NCI-H146 treated with DMSO at 0.1 percent for 48 hours (cell line): ENCODE measurements at regions not wholly inside any gene's neighbourhood (a gene's known extent, or its start where the extent isn't known, plus 50 kb on each side); places are given as distances from the start of the nearest gene placed in this dataset.
"Not testable (repeated sequence)": the region's sequence is repeated elsewhere in the genome, so short reads cannot be mapped to it uniquely, and the experiment has no call there.

Experiments
- DNase-seq: peaks from one replicate; lab custom pipeline; 2025; ENCODE audit not compliant: unreplicated experiment; lab: John Stamatoyannopoulos, UW

DNA sequence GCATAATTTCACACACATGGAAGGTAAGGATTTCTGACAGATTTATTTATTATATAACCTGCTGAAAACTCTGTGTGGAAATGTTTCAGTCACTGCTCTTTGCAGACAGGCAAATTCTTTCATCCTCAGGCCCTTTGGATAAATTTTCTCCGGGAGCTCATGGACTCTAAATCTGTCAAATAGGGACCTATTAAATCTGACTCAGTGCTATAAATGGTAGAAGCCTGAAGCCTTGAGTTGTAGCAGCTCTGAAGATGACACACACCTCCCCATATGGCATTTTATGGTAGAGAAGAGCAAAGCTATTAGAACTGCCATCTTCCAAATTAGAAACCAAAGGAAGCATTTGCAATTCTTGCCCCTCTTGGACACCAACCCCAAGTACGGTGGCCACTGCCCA, 808.7 kb downstream of the XPNPEP1 start:
- DNase-seq: no peak

DNA sequence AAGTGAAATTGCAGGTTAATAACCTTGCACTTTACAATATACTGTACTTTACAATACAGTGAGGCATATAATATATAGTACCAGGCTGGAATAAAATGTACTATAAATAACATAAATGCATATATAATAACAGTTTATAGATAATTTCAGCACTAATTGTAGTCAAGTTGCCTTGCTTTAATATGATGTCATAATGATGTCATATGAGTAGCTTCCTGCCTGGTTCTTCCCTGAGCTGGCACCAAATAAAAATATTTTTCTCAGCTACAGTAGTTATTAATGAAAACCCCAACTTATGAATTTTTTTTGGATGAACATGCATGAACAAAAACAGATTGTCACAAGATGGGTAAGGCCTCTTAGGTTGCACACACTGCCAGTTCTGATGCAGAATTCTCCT, 816.7 kb downstream of the XPNPEP1 start:
- DNase-seq: no peak

DNA sequence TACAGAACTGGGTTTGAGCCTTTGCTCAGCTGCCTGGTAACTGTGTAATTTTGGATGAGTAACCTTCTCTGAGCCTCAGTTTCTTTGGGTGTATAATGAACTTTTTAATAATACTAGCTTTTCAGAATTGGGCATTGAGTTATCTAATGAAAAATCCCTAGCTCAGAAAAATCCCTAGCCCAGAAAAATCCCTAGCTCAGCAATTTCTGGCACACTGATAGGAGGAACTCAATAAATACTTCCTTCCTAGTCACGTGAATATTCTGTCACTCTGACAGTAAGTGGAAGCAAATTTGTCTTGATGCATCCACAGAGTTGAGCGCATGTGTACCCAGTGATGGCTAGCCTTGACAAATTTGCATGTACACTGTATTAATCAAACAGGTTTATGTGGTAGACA, 817.6 kb downstream of the XPNPEP1 start:
- DNase-seq: no peak

DNA sequence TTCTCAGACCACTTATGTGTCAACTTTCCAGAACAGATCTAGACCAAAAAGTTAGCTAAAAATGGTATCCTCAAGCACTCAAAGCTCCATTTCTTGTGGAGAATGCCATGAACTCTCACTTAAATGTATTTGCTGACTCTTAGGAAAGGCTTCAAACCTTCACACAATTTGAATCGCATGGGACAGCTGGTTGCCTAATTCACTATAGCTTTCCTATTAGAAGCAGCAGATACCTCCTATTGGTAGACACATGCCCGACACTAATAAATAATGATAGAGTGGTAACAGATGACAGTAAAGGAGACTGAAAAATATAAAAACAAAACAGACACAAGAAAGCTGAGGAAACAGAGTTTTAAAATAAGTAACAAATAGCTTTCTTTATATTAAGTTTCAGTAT, 818.5 kb downstream of the XPNPEP1 start:
- no peak for DNase-seq

DNA sequence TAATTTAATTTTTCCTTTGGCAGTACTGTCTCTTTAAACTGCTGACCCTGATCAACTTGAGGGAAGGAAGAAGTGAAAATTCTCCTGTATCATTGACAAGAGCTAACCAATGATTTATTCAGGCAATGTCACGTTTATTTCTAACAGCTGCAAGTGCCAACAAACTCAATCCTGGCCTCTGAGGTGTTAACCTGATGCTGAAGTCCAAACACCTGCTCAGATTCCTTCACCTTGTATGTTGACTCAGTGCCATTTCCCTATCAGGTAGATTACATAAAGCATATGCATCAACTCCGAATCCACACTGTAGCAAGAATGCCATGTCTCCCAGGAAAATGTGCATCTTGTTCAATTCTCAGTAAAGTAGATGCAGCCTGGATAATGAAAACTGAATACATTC, 820.0 kb downstream of the XPNPEP1 start:
- DNase-seq: no peak

DNA sequence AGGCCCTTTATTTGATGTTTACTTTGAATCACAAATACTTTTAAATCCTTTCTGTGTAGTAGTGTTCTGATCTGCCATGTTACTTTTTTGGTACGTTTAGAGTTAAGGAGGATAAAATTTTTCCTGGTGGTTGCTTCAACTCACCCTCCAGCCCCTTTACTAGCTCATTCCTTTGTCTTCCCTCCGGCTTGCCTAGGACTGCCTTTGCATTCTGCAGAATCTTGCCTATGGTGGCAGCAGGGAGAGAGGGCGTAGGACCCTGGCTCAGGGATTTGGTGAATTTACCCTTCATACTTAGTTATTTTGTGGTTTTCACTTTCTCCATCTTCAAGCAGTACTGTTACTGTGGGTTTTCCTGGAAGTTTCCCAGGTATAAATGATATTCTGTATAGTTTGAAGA, 833.5 kb downstream of the XPNPEP1 start:
- DNase-seq: no peak

DNA sequence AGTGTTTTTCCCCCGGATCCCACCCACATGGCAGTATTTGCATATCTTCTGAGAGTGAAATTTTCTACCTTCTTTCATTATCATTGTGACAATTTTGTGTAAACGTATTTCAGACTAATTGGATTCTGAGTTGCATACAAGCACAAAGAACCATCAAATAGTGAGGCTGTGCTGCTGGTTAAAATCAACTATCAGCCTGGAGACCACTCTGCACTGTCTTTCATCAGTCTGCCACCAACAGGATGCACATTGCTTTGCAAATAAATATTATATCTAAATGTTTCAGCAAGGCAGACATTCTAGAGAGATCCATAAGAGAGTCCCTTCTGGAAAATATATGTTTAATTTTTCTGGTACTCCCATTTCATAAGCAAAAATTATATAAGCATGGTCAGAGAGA, 851.8 kb downstream of the XPNPEP1 start:
- no peak for DNase-seq

DNA sequence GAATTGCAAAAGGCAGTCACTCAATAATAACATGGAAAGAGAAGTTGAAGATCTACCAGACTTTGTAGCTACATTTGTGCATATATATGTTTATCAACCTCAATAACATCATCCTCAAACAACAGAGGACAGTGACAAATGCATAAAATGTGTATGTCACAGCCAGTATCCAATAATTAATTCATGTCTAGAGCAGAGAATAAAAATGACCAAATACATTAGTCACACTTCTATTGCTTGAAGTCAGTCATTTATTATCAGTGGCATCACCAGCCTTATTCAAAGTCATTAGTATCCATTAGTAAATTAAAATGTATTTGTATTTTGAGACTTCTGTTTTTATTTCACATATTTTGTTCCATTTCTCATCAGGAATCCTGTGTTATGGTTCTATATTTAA, 852.8 kb downstream of the XPNPEP1 start:
- no peak for DNase-seq

DNA sequence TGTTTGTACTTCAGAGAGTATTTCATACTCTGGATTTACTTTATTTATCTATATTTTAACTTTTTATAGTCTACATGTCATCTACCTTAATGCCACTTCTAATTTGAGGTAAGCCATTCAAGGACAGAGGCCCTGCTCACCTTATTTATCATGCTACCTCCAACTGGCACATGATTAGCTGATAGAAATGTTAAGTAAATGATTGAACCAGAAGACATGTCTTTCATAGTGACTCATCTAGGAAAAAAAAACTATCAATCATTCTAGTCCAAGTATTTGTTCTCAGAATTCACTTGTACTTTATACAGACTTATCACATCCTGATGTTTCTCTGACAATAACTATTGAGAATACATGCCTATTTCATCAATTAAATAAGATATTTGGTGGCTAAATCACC, 856.3 kb downstream of the XPNPEP1 start:
- no peak for DNase-seq

DNA sequence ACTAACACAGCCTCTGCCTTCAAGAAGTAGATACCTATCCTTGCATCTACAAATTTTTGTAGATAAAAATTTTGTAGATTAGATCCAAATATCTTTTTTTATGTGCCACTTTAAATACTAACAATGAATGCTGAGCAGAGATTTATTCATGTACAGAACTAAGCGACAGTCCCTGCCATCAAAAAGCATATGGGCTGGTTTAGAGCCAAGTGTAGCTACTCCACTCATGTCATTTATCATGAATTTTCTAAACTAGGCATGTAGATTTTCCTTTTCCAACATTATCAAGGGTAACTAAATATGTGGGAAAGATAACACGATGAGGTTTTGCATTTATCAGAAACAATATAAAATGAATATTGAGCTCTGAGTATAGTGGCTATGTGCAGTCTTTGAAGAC, 857.5 kb downstream of the XPNPEP1 start:
- no peak for DNase-seq

DNA sequence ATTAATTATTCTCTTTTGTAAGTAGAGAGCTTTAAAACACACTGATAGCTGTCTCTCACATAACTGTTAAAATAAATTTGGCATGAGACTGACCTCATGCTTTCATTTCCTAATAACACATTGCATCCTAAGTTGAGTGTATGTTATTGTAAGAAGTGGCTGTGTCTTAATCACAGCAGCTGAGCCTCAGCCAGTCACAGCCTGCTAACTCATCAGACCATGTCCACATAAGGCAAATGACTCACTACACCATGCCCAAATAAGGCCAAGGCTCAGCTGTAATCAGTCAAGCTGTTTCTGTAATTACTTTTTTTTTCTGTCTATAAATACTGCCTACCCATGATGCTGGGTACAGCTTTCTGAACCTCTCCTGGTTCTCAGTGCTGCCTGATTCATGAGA, 860.9 kb downstream of the XPNPEP1 start:
- no peak for DNase-seq

DNA sequence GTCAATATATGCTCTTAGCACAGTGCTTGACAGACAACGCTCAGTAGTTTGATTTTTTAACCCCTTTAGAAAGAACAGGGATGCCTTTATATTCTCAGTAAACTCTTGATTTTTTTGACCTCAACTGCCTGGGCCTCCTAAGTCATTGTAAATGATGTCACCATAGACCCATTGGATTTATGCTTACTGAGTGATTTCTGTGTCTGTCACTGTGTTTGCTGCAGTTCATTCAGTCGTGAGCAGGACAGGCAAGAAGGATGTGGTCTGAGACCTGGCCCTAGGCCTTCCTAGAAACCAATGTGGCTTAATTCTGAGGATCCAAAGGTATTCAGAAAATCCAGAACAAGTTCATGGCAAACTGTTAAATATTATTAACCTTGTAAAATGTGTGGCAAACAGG, 868.1 kb downstream of the XPNPEP1 start:
- no peak for DNase-seq

DNA sequence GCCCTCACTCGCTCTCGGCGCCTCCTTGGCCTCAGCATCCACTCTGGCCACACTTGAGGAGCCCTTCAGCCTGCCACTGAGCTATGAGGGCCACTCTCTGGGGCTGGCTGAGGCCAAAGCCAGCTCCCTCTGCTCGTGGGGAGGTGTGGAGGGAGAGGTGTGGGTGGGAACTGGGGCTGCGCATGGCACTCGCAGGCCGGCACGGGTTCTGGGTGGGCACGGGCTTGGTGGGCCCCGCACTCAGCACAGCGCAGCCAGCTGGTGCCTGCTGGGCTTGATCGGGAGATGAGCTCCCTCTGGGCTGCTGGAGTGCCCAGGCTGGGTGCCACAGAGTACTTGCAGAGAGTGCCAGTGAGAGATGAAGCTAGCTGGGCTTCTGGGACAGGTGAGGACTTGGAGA, 875.5 kb downstream of the XPNPEP1 start:
- no peak for DNase-seq

DNA sequence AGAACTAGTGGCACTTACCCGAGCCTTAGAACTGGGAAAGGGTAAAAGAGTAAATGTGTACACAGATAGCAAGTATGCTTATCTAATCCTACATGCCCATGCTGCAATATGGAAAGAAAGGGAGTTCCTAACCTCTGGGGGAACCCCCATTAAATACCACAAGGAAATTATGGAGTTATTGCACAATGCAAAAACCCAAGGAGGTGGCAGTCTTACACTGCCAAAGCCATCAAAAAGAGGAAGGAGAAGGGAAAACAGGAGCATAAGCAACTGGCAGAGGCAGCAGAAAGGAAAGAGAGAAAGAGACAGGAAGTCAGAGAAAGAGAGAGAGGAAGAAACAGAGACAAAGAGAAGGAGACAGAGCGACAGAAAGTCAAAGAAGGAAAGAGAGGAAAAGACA, 876.9 kb downstream of the XPNPEP1 start:
- not testable (repeated sequence) for DNase-seq

DNA sequence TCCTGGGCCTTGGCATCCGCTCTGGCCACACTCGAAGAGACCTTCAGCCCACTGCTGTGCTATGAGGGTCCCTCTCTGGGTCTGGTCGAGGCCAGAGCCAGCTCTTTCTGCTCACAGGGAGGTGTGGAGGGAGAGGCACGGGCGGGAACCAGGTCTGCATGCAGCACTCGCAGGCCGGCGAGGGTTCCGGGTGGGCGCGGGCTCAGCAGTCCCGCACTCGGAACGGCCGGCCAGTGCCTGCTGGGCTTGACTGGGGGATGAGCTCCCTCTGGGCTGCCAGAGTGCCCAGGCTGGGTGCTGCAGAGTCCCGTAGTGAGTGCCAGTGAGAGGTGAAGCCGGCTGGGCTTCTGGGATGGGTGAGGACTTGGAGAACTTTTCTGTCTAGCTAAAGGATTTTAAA, 882.7 kb downstream of the XPNPEP1 start:
- no peak for DNase-seq

DNA sequence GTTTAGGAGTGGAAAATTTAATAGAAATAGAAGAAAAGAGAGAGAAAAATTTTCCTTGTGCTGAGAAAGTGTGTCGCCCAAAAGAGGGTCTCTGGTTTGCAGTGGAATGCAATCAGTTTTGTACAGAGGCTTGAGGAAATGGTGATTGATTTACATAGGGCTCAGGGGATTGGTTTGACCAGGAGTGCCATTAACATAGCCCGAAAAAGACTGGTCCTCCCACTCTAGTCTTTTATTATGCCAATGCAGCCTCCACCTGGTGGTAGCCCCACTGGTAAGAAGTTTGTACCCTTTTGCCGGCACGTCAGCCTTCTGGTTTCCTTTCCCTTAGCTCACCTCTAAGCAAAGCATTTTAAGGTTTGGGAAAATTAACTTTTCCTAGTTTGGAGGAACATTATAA, 885.3 kb downstream of the XPNPEP1 start:
- no peak for DNase-seq

DNA sequence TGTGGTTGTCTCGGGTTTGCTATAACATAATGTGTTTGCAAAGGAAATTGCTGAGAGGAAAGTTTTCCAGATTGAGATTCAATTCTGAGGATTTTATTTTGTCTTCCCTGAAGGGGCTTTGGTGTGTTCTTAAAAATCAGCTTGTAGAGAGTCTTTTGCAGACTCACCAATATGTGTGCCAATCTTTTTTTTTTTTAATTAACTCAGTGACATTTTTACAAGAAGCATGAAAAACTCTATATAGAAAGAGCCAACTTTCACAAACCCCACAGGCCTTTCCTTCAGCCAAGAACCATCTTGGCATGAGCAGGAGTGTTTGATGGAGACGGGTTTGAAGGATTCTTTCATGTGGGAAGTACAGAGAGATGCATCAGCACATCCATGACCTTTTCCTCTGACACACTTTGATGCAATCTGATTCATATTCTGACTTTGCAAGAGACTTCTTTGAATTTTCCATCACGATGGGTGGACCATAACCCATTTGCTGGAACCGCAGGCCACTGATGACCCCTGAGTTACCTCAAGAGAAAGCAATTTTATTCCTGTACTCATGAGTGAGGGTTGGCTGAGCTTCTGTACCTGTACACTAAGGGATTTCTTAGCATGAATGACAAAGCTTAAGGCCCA, 892.6 kb downstream of the XPNPEP1 start:
- DNase-seq: no peak

DNA sequence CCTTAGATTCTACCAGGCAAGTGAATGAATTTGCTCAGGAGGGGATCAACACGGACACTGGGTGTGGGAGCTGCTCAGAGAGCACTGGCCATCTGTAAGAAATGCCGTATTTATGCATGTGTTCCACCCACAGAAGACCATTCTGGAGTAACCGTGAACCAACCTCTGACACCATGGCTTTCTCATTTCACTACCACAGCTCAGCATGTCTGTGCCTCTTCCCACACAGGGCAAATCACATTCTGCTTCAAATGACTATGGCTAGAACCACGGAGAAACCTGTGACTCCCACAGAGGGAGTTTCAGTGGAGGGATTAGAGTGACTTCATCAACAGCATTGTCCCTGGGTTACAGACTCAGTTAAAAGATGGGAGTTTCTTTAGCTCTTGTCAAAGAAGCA, 893.4 kb downstream of the XPNPEP1 start:
- DNase-seq: no peak

DNA sequence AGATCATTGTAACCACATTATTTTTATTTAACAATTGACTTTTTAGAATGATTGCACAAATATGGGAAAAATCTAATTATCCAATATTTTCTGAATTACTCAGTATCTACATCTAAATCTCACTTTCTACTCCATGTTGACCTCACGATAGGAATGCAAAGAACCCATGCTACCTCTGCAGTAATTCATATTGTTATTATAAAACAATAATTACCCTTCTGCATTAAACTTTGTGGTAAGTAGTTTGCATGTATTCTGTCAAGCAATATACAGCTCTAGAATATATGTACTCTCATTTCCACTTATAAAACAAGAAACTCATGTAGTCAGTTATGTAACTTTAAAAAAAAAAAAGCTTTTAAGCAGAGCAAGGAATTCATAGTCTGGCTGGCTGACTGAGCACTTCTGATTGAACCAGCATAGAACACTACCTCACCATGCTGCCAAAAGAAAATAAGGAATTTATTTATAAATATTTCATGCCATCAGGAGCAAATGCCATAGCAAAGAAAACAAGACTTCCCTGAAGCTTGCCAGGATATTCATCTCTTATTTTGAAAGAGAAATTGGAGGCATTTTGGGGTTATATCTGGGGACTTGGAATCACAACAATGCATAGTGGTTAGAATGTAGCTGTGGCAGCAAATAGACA, 895.7 kb downstream of the XPNPEP1 start:
- no peak for DNase-seq

DNA sequence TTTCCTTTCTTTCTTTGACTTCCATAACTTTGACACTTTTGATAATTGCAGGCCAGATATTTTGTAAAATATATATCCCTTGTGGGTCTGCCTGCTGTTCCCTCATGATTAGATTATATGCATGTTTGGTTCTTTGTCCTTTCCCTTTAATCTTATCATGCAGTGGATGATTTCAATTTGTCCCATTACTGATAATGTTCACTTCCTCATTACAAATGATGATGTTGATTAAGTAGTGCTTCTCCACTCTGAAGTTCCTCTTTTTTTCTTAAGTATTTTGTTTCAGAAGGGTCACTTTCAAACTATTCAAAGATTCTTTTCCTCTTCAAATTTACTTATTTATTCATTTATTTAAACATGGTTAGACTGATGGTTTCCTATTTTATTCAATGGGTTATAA, 898.1 kb downstream of the XPNPEP1 start:
- DNase-seq: no peak

DNA sequence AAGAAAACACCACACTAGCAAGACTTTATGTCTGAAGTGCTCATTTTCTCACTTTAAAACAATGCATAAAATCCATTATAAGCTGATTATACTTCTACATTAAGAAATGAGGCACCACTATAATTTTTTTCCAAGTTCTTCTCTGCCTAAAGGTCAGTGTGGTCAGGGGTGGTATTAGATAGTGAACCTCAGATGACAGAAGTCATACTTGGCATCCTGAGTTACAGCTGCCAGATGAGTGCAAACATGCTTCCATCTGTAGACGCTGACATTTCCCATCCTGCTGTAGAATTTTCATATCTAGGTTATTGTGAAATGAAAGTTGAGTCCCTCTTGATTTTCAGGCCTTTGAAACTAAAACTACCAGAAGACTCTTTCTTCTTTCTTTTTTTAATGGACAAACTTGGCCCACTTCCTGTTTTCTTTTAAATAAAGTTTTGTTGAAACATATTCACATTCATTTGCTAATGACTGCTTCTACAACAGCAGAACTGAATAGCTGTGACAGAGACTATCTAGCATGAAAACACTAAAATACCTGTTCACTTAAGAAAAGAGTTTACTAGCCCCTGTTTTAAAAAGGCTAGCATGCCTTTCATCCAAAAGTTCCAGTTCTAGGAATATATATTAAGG, 900.8 kb downstream of the XPNPEP1 start:
- no peak for DNase-seq

DNA sequence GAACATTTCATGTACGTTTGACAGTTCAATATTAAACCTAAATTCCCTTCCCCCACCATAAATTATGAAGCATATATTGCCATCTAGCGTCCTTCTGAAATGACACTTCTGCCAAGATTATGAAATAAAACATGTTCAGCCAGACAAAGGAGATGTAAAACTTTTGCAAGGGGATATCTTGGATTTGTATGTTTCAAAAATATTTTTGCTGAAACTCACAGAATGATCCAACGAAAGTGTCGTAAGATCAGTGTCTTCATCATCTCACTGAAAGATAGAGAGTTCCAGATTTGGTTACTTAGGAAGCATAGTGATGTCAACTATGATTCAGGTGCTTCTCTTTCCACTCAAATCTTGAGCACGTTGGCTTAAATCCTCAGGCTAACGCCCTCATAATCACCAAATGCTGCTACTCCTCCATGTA, 904.3 kb downstream of the XPNPEP1 start:
- no peak for DNase-seq

DNA sequence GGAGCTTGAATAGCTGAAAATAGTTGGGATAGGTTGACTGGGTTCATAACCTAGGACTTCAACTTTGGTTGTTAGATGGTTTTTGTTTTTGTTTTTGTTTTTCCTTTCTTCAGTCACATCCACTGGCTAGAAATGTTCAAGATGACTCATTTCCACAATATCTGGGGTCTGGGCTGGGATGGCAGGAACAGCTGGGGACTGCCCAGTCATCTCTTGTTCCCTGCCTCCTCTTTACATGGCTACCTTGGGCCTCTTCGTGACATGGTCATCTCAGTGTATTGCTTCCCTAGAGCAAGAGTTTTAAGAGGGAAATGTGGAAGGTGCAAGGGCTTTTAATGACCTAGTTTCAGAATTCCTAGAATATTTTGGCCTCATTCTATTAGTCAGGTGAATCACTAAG, 915.8 kb downstream of the XPNPEP1 start:
- DNase-seq: no peak
